Uterus (tissue), 2 donors: ENCODE measurements at regions not wholly inside any gene's neighbourhood (a gene's known extent, or its start where the extent isn't known, plus 50 kb on each side); places are given as distances from the start of the nearest gene placed in this dataset.

Source experiments
- CTCF ChIP-seq, 4 experiments: fragments of 200-600 bp in 2 of 4; fragments of 450-650 bp in 2 of 4; sonication (generic) in 2 of 4; IDR thresholded peaks; one replicate each; pipeline ENCODE4 v1.5.1; 2016 to 2019; ENCODE audit warnings: antibody characterized with exemption in 4 of 4, mild to moderate bottlenecking in 2 of 4, moderate library complexity in 1 of 4
- POLR2A ChIP-seq, 2 donors: fragments of 450-650 bp; IDR thresholded peaks; one replicate each; pipeline ENCODE4 v1.6.1; 2016; ENCODE audit warnings: antibody characterized with exemption in 2 of 2, mild to moderate bottlenecking in 1 of 2, moderate library complexity in 1 of 2

GRCh38 chr5:38714240-38714639 lies 131.6 kb upstream of the OSMR start:
- TF ChIP-seq CTCF (IDR thresholded peaks at IDR 0.05) (no peak), POLR2A (IDR thresholded peaks at IDR 0.05) (no peak)
